GF-D8 (cell line): ENCODE measurements at regions not wholly inside any gene's neighbourhood (a gene's known extent, or its start where the extent isn't known, plus 50 kb on each side); places are given as distances from the start of the nearest gene placed in this dataset.

Experiments
- DNase-seq: peaks from one replicate; lab custom pipeline; 2025; lab: John Stamatoyannopoulos, UW

GRCh38 chr3:154061001-154061370 is 60.2 kb upstream of the ARHGEF26 start:
- DNase-seq: no peak

DNA sequence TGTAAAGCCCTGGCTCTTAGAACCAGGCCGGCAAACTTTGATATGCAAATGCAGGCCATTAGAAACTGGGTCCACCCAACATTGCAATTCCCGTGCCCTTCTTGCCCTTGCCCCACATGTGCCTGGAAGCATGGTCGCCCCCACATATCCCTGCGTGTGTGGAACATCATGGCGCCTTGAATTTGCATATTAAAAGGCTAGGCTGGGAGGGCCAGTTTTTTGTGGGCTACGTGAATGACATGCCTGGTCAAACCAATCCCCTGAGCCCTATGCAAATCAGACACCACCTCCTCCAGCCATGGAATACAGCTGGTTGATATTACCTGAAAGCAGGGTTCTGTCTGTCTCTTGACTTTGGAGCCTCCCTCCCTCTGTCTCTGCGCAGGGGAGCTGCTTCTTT is 58.7 kb upstream of the ARHGEF26 start:
- DNase-seq: no peak

DNA sequence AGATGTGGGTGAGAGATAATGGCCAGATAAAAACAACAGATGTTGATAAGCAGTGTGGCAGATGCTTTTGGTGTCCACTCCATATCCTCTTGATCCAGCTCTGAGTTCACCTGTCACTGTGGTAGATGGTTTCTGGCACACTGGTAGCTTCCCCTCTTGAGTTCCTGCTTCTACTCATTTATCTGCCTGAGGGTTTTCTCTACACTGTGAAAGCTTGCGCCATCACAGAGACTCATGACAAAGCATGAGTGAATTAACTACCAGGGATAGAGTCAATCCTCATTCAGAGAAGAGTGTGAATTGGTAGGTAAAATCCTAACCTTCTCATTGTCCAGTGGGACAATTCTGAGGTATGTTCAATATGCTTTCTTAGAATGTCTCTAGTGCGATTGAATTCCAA is 50.0 kb upstream of the ARHGEF26 start:
- no peak for DNase-seq
